Esophagus (tissue), 2 donors: ENCODE measurements at regions not wholly inside any gene's neighbourhood (a gene's known extent, or its start where the extent isn't known, plus 50 kb on each side); places are given as distances from the start of the nearest gene placed in this dataset.

ENCODE experiments used
- H3K27ac ChIP-seq, 2 donors: one replicate each; pipeline ENCODE4 v1.5.1; 2013; ENCODE audit warnings: low read depth in 2 of 2, mild to moderate bottlenecking in 2 of 2, inconsistent platforms in 1 of 2, low read length in 1 of 2, moderate library complexity in 1 of 2
- H3K27me3 ChIP-seq, 2 donors: one replicate each; pipeline ENCODE4 v1.6.1; 2013; ENCODE audit warnings: low read length in 2 of 2, control low read depth in 1 of 2, mild to moderate bottlenecking in 1 of 2; ENCODE audit not compliant: insufficient read depth in 2 of 2, control insufficient read depth in 1 of 2
- H3K36me3 ChIP-seq, 2 donors: one replicate each; pipeline ENCODE4 v1.6.1; 2013; ENCODE audit warnings: low read length in 1 of 2; ENCODE audit not compliant: control insufficient read depth in 2 of 2, insufficient read depth in 2 of 2
- H3K4me1 ChIP-seq, 2 donors: one replicate each; pipeline ENCODE4 v1.6.1; 2013; ENCODE audit warnings: low read length in 1 of 2; ENCODE audit not compliant: control insufficient read depth in 2 of 2, insufficient read depth in 2 of 2
- H3K4me3 ChIP-seq, 2 donors: one replicate each; pipeline ENCODE4 v1.5.1; 2013; ENCODE audit warnings: low read length in 2 of 2, mild to moderate bottlenecking in 2 of 2, low read depth in 1 of 2, moderate library complexity in 1 of 2
- H3K9me3 ChIP-seq, 2 donors: one replicate each; pipeline ENCODE4 v1.6.1; 2013; ENCODE audit warnings: mild to moderate bottlenecking in 2 of 2, low read depth in 1 of 2, low read length in 1 of 2, moderate library complexity in 1 of 2; ENCODE audit not compliant: control insufficient read depth in 2 of 2, insufficient read depth in 1 of 2
- WGBS, 2 donors: extraction: QIAGEN DNeasy Blood & Tissue Kit; methylation state at CpG; one replicate each; pipeline ENCODE4 v1.1.7; 2013; 5-methylcytosine and 5-hydroxymethylcytosine counted together
- donor health status: healthy with polysubstance abuse.
- donor health status: Bipolar disorder and iron deficiency.

DNA sequence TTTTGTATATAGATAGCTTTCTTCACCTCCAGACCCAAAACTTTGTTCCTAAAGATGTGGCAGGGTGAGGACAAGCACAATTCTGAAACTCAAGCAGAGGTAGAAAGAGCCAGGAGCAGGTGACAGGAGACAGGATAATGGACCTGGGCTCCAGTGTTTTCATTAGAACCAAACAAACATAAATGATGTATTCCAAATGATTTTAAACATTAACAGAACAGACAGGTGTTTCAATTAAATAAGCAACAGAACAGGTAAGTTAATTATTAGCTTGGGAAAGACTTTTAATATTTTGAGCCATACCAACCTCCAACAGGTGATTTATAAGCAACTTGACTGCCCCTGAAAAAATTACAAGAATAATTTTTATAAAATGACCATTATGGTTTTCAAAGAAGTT is 459.4 kb upstream of the LCORL start:
- H3K27ac ChIP-seq, result no peak overlapping the region
- H3K4me1 ChIP-seq, result no peaks in the 10 kb centered on the region
- H3K27me3 ChIP-seq, result no peaks in the 10 kb centered on the region
- H3K4me3 ChIP-seq, result no peak overlapping the region
- H3K36me3 ChIP-seq, result no peaks in the 10 kb centered on the region
- H3K9me3 ChIP-seq, result no peaks in the 10 kb centered on the region

DNA sequence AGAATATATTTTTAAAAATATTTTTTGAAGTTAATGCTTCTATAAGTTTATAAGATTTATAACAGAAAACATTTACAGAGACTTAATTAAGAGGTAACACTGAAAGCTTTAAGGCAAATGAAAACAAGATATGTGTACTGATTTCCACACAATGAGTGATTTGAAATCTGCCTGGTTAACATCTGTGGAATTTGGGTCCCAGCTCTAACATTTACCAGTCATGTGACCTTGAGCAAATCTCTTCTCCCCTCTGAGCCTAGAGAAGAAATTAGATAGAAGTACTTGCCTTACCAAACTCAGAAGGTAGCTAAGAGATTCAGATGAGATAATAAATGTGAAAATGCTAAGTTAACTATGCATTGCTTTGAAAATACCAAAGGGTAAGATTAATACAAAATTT is 458.8 kb upstream of the LCORL start:
- Histone ChIP-seq H3K9me3 (no peaks in the 10 kb centered on the region), H3K4me1 (no peaks in the 10 kb centered on the region), H3K27me3 (no peaks in the 10 kb centered on the region), H3K27ac (no peak overlapping the region), H3K36me3 (no peaks in the 10 kb centered on the region), H3K4me3 (no peak overlapping the region)

- Histone ChIP-seq H3K27ac (no peak overlapping the region), H3K4me1 (no peaks in the 10 kb centered on the region), H3K27me3 (no peaks in the 10 kb centered on the region), H3K36me3 (no peaks in the 10 kb centered on the region), H3K4me3 (no peak overlapping the region), H3K9me3 (no peaks in the 10 kb centered on the region)
- WGBS, 2 donors, result 56 to 72% methylated on average over 3 of the region's 3 CpGs
These were observed 458.3 kb upstream of the LCORL start for GRCh38 chr4:18479825-18480224.

GRCh38 chr4:18463987-18464559 is 442.5 kb upstream of the LCORL start:
- 60 to 74% methylated on average over 4 of the region's 4 CpGs for WGBS, 2 donors
- H3K27me3 ChIP-seq, result no peaks in the 10 kb centered on the region

DNA sequence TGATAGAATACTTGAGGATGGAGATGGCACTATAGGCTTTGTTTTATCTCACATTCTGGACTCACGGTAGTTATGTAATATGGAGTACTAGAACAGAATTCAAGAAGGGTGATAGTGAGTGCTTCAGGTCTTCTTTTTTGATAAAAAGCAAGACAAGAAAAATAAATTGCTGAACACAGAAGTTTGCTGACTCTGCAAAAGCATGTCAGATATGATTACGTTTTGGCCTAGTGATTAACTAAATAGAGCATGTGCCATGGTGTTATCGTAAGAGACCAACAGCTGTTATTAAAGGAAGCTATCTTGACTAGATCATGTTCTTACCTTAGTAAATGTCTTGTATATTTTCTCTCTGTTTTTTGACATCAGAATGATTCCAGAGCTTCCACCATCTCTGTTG is 436.9 kb upstream of the LCORL start:
- WGBS, 2 donors, result 85 to 87% methylated on average over 3 of the region's 3 CpGs
- Histone ChIP-seq H3K4me3 (no peak overlapping the region), H3K27ac (no peak overlapping the region), H3K9me3 (no peaks in the 10 kb centered on the region), H3K27me3 (no peaks in the 10 kb centered on the region), H3K4me1 (no peaks in the 10 kb centered on the region), H3K36me3 (no peaks in the 10 kb centered on the region)

More at GRCh38 chr4:18463987-18464559, 442.5 kb upstream of the LCORL start:
- no peak overlapping the region for H3K27ac ChIP-seq
- H3K4me1 ChIP-seq, result no peaks in the 10 kb centered on the region
- no peak overlapping the region for H3K4me3 ChIP-seq
- H3K36me3 ChIP-seq, result no peaks in the 10 kb centered on the region
- H3K9me3 ChIP-seq, result no peaks in the 10 kb centered on the region

DNA sequence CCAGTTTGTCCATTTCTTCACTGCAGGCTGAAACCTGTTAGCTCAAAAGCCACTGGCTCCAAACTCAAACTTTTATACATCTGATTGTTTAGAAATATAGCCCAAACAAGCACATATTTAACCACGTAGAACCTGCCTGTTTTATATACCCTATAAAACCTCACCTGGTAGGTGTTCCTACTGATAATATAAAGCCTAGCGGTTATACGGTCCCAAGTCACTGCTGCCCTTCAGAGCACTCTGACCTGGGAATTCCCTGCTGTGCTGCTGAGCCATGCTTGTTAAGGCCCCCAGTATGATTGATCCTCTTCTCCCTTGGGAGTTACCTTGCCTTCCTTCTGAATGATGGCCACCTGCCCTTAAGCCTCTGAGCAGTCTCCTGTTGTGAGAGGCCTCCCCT is 432.8 kb upstream of the LCORL start:
- 85 to 86% methylated on average over 3 of the region's 3 CpGs for WGBS, 2 donors
- Histone ChIP-seq H3K9me3 (no peaks in the 10 kb centered on the region), H3K36me3 (no peaks in the 10 kb centered on the region), H3K4me1 (no peaks in the 10 kb centered on the region), H3K4me3 (no peak overlapping the region), H3K27ac (no peak overlapping the region), H3K27me3 (no peaks in the 10 kb centered on the region)

DNA sequence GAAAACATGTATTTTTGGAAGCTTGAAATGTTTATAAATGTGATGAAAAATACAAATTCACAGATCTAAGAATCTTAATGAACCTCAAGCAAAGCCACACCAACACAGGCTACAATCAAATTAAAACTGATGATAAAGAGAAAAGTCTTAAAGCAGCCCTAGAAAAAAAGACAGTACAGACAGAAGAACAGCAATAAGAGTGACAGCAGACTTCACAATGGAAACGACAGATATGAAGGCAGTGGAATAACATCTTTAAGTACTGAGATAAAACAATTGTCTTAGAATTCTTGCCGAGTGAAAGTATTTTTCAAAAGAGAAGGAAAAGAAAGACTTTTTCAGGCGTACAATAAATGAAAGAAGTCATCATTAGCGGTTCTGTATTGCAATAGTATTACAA is 423.6 kb upstream of the LCORL start:
- no peaks in the 10 kb centered on the region for H3K27me3 ChIP-seq
- WGBS, 2 donors, result 80 to 87% methylated on average over 4 of the region's 4 CpGs
- no peak overlapping the region for H3K4me3 ChIP-seq
- no peaks in the 10 kb centered on the region for H3K4me1 ChIP-seq
- no peaks in the 10 kb centered on the region for H3K9me3 ChIP-seq
- no peak overlapping the region for H3K27ac ChIP-seq
- no peaks in the 10 kb centered on the region for H3K36me3 ChIP-seq

- no peaks in the 10 kb centered on the region for H3K36me3 ChIP-seq
- no peaks in the 10 kb centered on the region for H3K27me3 ChIP-seq
- no peaks in the 10 kb centered on the region for H3K4me1 ChIP-seq
- no peaks in the 10 kb centered on the region for H3K9me3 ChIP-seq
- no peak overlapping the region for H3K4me3 ChIP-seq
- no peak overlapping the region for H3K27ac ChIP-seq
- WGBS, 2 donors, result 77 to 89% methylated on average over 3 of the region's 3 CpGs
These were observed 422.7 kb upstream of the LCORL start for GRCh38 chr4:18444206-18444605.

DNA sequence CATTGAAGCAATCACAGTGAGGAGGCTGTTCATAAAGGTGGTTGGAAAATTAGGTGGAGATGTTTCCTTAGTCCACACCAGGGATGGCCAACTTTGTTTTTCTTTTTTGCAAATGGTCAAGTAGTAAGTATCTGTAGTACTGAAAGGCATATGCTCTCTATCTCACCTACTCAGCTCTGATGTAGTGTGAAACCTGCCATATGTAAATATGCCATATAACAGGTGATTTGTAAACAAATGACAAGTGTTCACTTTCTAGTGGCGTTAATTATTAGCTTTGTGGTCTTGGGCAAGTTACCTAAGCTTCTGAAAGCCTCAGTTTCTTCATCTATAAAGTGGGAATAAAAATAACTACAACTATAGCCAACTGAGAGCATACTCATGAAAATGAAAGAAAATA is 421.4 kb upstream of the LCORL start:
- 34 to 45% methylated on average over 1 of the region's 1 CpG for WGBS, 2 donors
- Histone ChIP-seq H3K4me3 (no peak overlapping the region), H3K27ac (no peak overlapping the region), H3K9me3 (no peaks in the 10 kb centered on the region), H3K4me1 (no peaks in the 10 kb centered on the region), H3K27me3 (no peaks in the 10 kb centered on the region), H3K36me3 (no peaks in the 10 kb centered on the region)

GRCh38 chr4:18441676-18442075 is 420.1 kb upstream of the LCORL start:
- no peaks in the 10 kb centered on the region for H3K9me3 ChIP-seq
- 70 to 76% methylated on average over 2 of the region's 2 CpGs for WGBS, 2 donors
- H3K4me1 ChIP-seq, result no peaks in the 10 kb centered on the region
- no peaks in the 10 kb centered on the region for H3K36me3 ChIP-seq
- H3K27me3 ChIP-seq, result no peaks in the 10 kb centered on the region
- H3K4me3 ChIP-seq, result no peak overlapping the region
- H3K27ac ChIP-seq, result no peak overlapping the region
